Smooth muscle cell (in vitro differentiated cells): ENCODE measurements at regions not wholly inside any gene's neighbourhood (a gene's known extent, or its start where the extent isn't known, plus 50 kb on each side); places are given as distances from the start of the nearest gene placed in this dataset.

Experiments used
- DNase-seq: peaks from one replicate; lab custom pipeline; 2025; ENCODE audit not compliant: unreplicated experiment; lab: John Stamatoyannopoulos, UW
- H2AFZ ChIP-seq: fragments of 200-600 bp; sonication (generic); 2 replicates; pipeline ENCODE4 v1.6.0; 2016; ENCODE audit warnings: antibody characterized with exemption, low read depth, mild to moderate bottlenecking
- H3F3A ChIP-seq: fragments of 200-600 bp; sonication (generic); 2 replicates; pipeline ENCODE4 v1.6.0; 2017; ENCODE audit warnings: antibody characterized with exemption, low read depth
- H3K27ac ChIP-seq: fragments of 200-600 bp; sonication (generic); 2 replicates; pipeline ENCODE4 v1.5.1; 2016; ENCODE audit warnings: low read depth, mild to moderate bottlenecking
- H3K27me3 ChIP-seq: fragments of 200-600 bp; sonication (generic); 2 replicates; pipeline ENCODE4 v1.6.1; 2016; ENCODE audit warnings: low read depth, mild to moderate bottlenecking
- H3K36me3 ChIP-seq: fragments of 200-600 bp; sonication (generic); 2 replicates; pipeline ENCODE4 v1.5.1; 2016; ENCODE audit warnings: low read depth
- H3K4me1 ChIP-seq: fragments of 200-600 bp; sonication (generic); 2 replicates; pipeline ENCODE4 v1.5.1; 2016; ENCODE audit warnings: low read depth
- H3K4me2 ChIP-seq: fragments of 200-600 bp; sonication (generic); 2 replicates; pipeline ENCODE4 v1.6.0; 2016; ENCODE audit warnings: mild to moderate bottlenecking
- H3K4me3 ChIP-seq: fragments of 200-600 bp; sonication (generic); 2 replicates; pipeline ENCODE4 v1.5.1; 2016; ENCODE audit warnings: mild to moderate bottlenecking
- H3K79me2 ChIP-seq: fragments of 200-600 bp; sonication (generic); 2 replicates; pipeline ENCODE4 v1.6.0; 2016; ENCODE audit warnings: low read depth, mild to moderate bottlenecking
- H3K9ac ChIP-seq: fragments of 200-600 bp; sonication (generic); 2 replicates; pipeline ENCODE4 v1.6.0; 2016; ENCODE audit warnings: low read depth
- H3K9me3 ChIP-seq: fragments of 200-600 bp; sonication (generic); replicated peaks from 2 replicates; pipeline ENCODE4 v1.5.1; 2016; ENCODE audit warnings: low read depth
- H4K20me1 ChIP-seq: fragments of 200-600 bp; sonication (generic); 2 replicates; pipeline ENCODE4 v1.6.0; 2016; ENCODE audit warnings: low read depth
- whole genome bisulfite sequencing: methylation state at CpG from one replicate; pipeline ENCODE4 v1.1.7; 2016; ENCODE audit warnings: low lambda C conversion rate; 5-methylcytosine and 5-hydroxymethylcytosine counted together
- TF ChIP-seq, protein P1 (sequence below): fragments of 200-600 bp; sonication (generic); IDR thresholded peaks from 2 replicates; pipeline ENCODE4 v1.5.1; 2017; ENCODE audit warnings: borderline replicate concordance, mild to moderate bottlenecking, antibody characterized with exemption; ENCODE audit not compliant: insufficient read depth, poor library complexity, severe bottlenecking

DNA sequence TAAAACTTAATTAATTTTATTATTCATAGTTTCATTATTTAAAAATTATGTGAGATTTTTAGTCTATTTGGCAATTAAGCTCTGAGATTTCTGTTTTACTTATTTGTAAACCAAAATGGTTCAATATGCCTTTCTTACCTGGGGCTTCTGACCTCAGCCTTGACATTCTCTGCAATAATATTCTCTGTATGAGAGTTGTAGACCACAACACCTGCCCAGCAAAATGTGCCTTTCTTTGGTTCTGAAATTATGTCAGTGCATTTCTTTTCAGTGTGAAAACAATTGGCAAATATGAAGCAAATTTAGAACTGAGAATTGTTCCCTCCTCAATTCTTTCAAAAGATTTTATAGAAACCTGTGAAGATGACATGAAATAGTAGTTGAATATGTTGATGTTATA lies 426.4 kb upstream of the FZD8 start:
- Histone ChIP-seq H3K27ac (no peak overlapping the region), H3K9ac (no peak overlapping the region), H3K4me3 (no peak overlapping the region), H4K20me1 (no peaks in the 10 kb centered on the region), H3K4me1 (no peaks in the 10 kb centered on the region), H3K4me2 (no peak overlapping the region), H3K27me3 (no peaks in the 10 kb centered on the region), H3F3A (no peaks in the 10 kb centered on the region), H3K36me3 (no peaks in the 10 kb centered on the region), H3K79me2 (no peaks in the 10 kb centered on the region), H2AFZ (no peak overlapping the region), H3K9me3 (no peaks in the 10 kb centered on the region)
- no peak for DNase-seq
- TF ChIP-seq, protein P1, sequence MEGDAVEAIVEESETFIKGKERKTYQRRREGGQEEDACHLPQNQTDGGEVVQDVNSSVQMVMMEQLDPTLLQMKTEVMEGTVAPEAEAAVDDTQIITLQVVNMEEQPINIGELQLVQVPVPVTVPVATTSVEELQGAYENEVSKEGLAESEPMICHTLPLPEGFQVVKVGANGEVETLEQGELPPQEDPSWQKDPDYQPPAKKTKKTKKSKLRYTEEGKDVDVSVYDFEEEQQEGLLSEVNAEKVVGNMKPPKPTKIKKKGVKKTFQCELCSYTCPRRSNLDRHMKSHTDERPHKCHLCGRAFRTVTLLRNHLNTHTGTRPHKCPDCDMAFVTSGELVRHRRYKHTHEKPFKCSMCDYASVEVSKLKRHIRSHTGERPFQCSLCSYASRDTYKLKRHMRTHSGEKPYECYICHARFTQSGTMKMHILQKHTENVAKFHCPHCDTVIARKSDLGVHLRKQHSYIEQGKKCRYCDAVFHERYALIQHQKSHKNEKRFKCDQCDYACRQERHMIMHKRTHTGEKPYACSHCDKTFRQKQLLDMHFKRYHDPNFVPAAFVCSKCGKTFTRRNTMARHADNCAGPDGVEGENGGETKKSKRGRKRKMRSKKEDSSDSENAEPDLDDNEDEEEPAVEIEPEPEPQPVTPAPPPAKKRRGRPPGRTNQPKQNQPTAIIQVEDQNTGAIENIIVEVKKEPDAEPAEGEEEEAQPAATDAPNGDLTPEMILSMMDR, result no peak

DNA sequence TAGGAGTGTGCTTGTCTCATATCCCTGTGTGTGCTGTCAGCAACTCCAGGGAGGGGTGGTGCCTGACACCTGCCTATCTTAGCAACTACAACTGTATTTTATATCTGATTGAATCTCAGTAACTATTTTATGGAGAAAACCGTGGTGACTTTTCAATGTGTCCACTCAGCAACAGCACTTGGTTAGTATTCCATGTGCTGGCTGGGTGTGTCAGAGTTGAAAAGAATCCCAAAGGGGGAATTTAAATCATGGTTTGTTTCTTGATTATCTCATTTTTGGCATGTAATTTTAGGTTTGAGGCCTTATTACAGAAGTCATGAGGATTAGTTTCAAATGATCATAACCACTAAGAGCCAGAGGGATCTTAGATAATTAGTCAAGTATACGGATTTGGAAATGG lies 425.7 kb upstream of the FZD8 start:
- 82% methylated on average over 2 of the region's 2 CpGs for WGBS
- no peak overlapping the region for H2AFZ ChIP-seq
- DNase-seq, result no peak
- H3K4me1 ChIP-seq, result no peaks in the 10 kb centered on the region
- TF ChIP-seq, protein P1, result no peak
- no peak overlapping the region for H3K4me2 ChIP-seq
- H3K27me3 ChIP-seq, result no peaks in the 10 kb centered on the region
- no peaks in the 10 kb centered on the region for H3K79me2 ChIP-seq
- no peaks in the 10 kb centered on the region for H4K20me1 ChIP-seq
- H3K36me3 ChIP-seq, result no peaks in the 10 kb centered on the region
- no peaks in the 10 kb centered on the region for H3F3A ChIP-seq
- no peak overlapping the region for H3K4me3 ChIP-seq
- H3K9ac ChIP-seq, result no peak overlapping the region
- no peaks in the 10 kb centered on the region for H3K9me3 ChIP-seq
- H3K27ac ChIP-seq, result no peak overlapping the region

DNA sequence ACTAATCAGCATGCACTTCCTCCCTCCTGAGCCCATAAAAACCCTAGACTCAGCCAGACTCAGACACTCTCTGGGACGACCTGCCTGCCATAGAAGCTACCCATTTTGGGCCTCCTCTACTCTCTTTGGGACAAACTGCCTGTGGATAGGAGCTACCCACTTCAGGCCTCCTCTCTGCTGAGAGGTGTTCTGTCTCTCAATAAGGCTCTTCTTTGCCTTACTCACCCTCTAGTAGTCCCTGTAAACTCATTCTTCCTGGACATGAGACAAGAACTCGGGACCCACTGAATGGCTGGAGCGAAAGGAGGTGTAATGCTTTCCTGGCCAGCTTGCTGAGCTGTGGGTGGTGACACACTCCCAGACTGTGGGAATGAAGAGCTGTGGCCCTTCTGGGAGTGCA lies 424.8 kb upstream of the FZD8 start:
- Histone ChIP-seq H4K20me1 (no peaks in the 10 kb centered on the region), H3K79me2 (no peaks in the 10 kb centered on the region), H3F3A (no peaks in the 10 kb centered on the region), H3K27me3 (no peaks in the 10 kb centered on the region), H3K9ac (no peak overlapping the region), H3K4me3 (no peak overlapping the region), H3K36me3 (no peaks in the 10 kb centered on the region), H3K27ac (no peak overlapping the region), H3K4me1 (no peaks in the 10 kb centered on the region), H3K9me3 (no peaks in the 10 kb centered on the region), H3K4me2 (no peak overlapping the region), H2AFZ (no peak overlapping the region)
- WGBS, result 98% methylated on average over 3 of the region's 3 CpGs
- TF ChIP-seq, protein P1, result no peak
- DNase-seq, result no peak

DNA sequence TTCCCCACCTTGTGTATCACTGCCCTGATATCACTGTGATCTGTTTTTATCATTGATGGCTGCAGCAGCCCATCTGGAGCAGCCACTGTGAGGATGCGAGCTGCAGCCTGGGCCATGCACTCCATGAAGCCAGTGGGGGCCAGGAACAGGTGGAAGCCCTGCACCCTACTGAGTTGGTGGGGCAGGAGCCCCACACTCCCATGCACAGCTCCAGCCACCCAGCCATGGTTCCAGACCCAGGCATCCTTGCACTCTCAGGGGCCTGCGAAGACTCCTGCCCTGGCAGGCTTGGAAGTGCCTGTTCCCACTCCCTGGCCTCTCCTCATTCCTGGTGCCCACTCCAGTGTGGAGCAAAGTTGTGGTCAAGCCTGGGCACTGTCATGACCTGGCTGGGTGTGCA lies 424.0 kb upstream of the FZD8 start:
- TF ChIP-seq, protein P1, result no peak
- Histone ChIP-seq H3K4me3 (no peak overlapping the region), H3K79me2 (no peaks in the 10 kb centered on the region), H3K36me3 (no peaks in the 10 kb centered on the region), H4K20me1 (no peaks in the 10 kb centered on the region), H3K4me1 (no peaks in the 10 kb centered on the region), H3K27me3 (no peaks in the 10 kb centered on the region), H3K9ac (no peak overlapping the region), H3F3A (no peaks in the 10 kb centered on the region), H3K9me3 (no peaks in the 10 kb centered on the region), H2AFZ (no peak overlapping the region), H3K4me2 (no peak overlapping the region), H3K27ac (no peak overlapping the region)
- 94% methylated on average over 2 of the region's 2 CpGs for WGBS
- no peak for DNase-seq
